ENCODE measurements at regions not wholly inside any gene's neighbourhood (a gene's known extent, or its start where the extent isn't known, plus 50 kb on each side); places are given as distances from the start of the nearest gene placed in this dataset.

GRCh38 chr14:83689265-83689664 is 1840.7 kb upstream of the FLRT2 start:
- H3K4me2 ChIP-seq (ENCODE audit: low read length), result no peak overlapping the region
- POLR2A ChIA-PET, result no interaction called here
- no peaks in the 10 kb centered on the region for H3K9me3 ChIP-seq (ENCODE audit: low read length)
- no peaks in the 10 kb centered on the region for H3K36me3 ChIP-seq (ENCODE audit: insufficient read depth, low read length)
- H3K27ac ChIP-seq (ENCODE audit: low read depth, low read length, poor library complexity, severe bottlenecking), result no peak overlapping the region
- CTCF ChIA-PET (ENCODE audit: unreplicated experiment), result no interaction called here
- H3K4me1 ChIP-seq (ENCODE audit: insufficient read depth, low read length, poor library complexity, severe bottlenecking), result no peaks in the 10 kb centered on the region
- H3K79me2 ChIP-seq (ENCODE audit: insufficient read depth, low read depth, low read length), result no peaks in the 10 kb centered on the region
- no peaks in the 10 kb centered on the region for H4K20me1 ChIP-seq (ENCODE audit: insufficient read depth, low read length)
- H3K4me3 ChIP-seq (ENCODE audit: low read depth, low read length, poor library complexity, severe bottlenecking), result no peak overlapping the region
- intact Hi-C loops (cut with micrococcal nuclease; ENCODE audit: unreplicated experiment), result no loop called here
- BruUV-seq (replicated peaks), result no TSS peak
- TF ChIP-seq EZH2phosphoT487 (IDR thresholded peaks at IDR 0.05; ENCODE audit: borderline replicate concordance, low read depth, low read length), result no peak
- TF ChIP-seq CTCF (conservative IDR thresholded peaks at IDR 0.05; ENCODE audit: low read length), result no peak
- H2AFZ ChIP-seq (ENCODE audit: low read length), result no peak overlapping the region
- no peak for DNase-seq (ENCODE audit: low spot score)
- no peaks in the 10 kb centered on the region for H3K9me2 ChIP-seq (ENCODE audit: insufficient read depth, low read length)

GRCh38 chr14:83697099-83697498 is 1832.8 kb upstream of the FLRT2 start:
- Histone ChIP-seq H3K36me3 (ENCODE audit: insufficient read depth, low read length) (no peaks in the 10 kb centered on the region), H3K9me3 (ENCODE audit: low read length) (no peaks in the 10 kb centered on the region; the same call in 1 of the 2 replicates), H3K4me3 (ENCODE audit: low read depth, low read length, poor library complexity, severe bottlenecking) (no peak overlapping the region), H3K9me2 (ENCODE audit: insufficient read depth, low read length) (no peaks in the 10 kb centered on the region), H3K27ac (ENCODE audit: low read depth, low read length, poor library complexity, severe bottlenecking) (no peak overlapping the region), H3K79me2 (ENCODE audit: insufficient read depth, low read depth, low read length) (no peaks in the 10 kb centered on the region), H4K20me1 (ENCODE audit: insufficient read depth, low read length) (no peaks in the 10 kb centered on the region), H3K4me2 (ENCODE audit: low read length) (no peak overlapping the region), H3K4me1 (ENCODE audit: insufficient read depth, low read length, poor library complexity, severe bottlenecking) (no peaks in the 10 kb centered on the region), H2AFZ (ENCODE audit: low read length) (no peak overlapping the region)
- intact Hi-C loops (cut with micrococcal nuclease; ENCODE audit: unreplicated experiment), result no loop called here
- BruUV-seq (replicated peaks), result no TSS peak
- no peak for TF ChIP-seq EZH2phosphoT487 (IDR thresholded peaks at IDR 0.05; ENCODE audit: borderline replicate concordance, low read depth, low read length)
- TF ChIP-seq CTCF (conservative IDR thresholded peaks at IDR 0.05; ENCODE audit: low read length), result no peak
- ChIA-PET POLR2A (no interaction called here), CTCF (ENCODE audit: unreplicated experiment) (no interaction called here)
- no peak for DNase-seq (ENCODE audit: low spot score)

- Histone ChIP-seq H3K36me3 (ENCODE audit: insufficient read depth, low read length) (no peaks in the 10 kb centered on the region), H4K20me1 (ENCODE audit: insufficient read depth, low read length) (no peaks in the 10 kb centered on the region), H3K9me3 (ENCODE audit: low read length) (no peaks in the 10 kb centered on the region; the same call in 1 of the 2 replicates), H2AFZ (ENCODE audit: low read length) (no peak overlapping the region), H3K9me2 (ENCODE audit: insufficient read depth, low read length) (no peaks in the 10 kb centered on the region), H3K27ac (ENCODE audit: low read depth, low read length, poor library complexity, severe bottlenecking) (no peak overlapping the region), H3K4me2 (ENCODE audit: low read length) (no peak overlapping the region), H3K4me3 (ENCODE audit: low read depth, low read length, poor library complexity, severe bottlenecking) (no peak overlapping the region), H3K4me1 (ENCODE audit: insufficient read depth, low read length, poor library complexity, severe bottlenecking) (no peaks in the 10 kb centered on the region), H3K79me2 (ENCODE audit: insufficient read depth, low read depth, low read length) (no peaks in the 10 kb centered on the region)
- no peak for TF ChIP-seq EZH2phosphoT487 (IDR thresholded peaks at IDR 0.05; ENCODE audit: borderline replicate concordance, low read depth, low read length)
- TF ChIP-seq CTCF (conservative IDR thresholded peaks at IDR 0.05; ENCODE audit: low read length), result no peak
- CTCF ChIA-PET (ENCODE audit: unreplicated experiment), result no interaction called here
- intact Hi-C loops (cut with micrococcal nuclease; ENCODE audit: unreplicated experiment), result no loop called here
- no TSS peak for BruUV-seq (replicated peaks)
- POLR2A ChIA-PET, result no interaction called here
- DNase-seq (ENCODE audit: low spot score), result no peak
These were observed 1827.3 kb upstream of the FLRT2 start for GRCh38 chr14:83702619-83703018.

Measured in OCI-LY7 (cell line).